22Rv1 (cell line): ENCODE measurements at regions not wholly inside any gene's neighbourhood (a gene's known extent, or its start where the extent isn't known, plus 50 kb on each side); places are given as distances from the start of the nearest gene placed in this dataset.

Experiments used
- H3K27ac ChIP-seq: fragments of 450-650 bp; 2 replicates; pipeline ENCODE4 v1.5.1; 2017
- CTCF ChIP-seq: fragments of 450-650 bp; IDR thresholded peaks from 2 replicates; pipeline ENCODE4 v1.5.1; 2017; ENCODE audit warnings: mild to moderate bottlenecking
- ZFX ChIP-seq: fragments of 450-650 bp; IDR thresholded peaks from 2 replicates; pipeline ENCODE4 v1.6.1; 2017; ENCODE audit warnings: antibody characterized with exemption, borderline replicate concordance

- no peak for TF ChIP-seq CTCF
- TF ChIP-seq ZFX: no peak
- H3K27ac ChIP-seq: no peak overlapping the region
These were observed 549.8 kb upstream of the NRXN1 start for GRCh38 chr2:51581636-51582267.

- H3K27ac ChIP-seq: no peak overlapping the region
These were observed 547.5 kb upstream of the NRXN1 start for GRCh38 chr2:51579412-51579811.

GRCh38 chr2:51575181-51575580, 543.2 kb upstream of the NRXN1 start:
- no peak overlapping the region for H3K27ac ChIP-seq
- TF ChIP-seq CTCF (no peak), ZFX (no peak)

More at GRCh38 chr2:51579412-51579811, 547.5 kb upstream of the NRXN1 start:
- TF ChIP-seq CTCF: no peak
- no peak for TF ChIP-seq ZFX

- no peak overlapping the region for H3K27ac ChIP-seq
- TF ChIP-seq CTCF (no peak), ZFX (no peak)
These were observed 527.1 kb upstream of the NRXN1 start for GRCh38 chr2:51559026-51559425.

GRCh38 chr2:51553476-51553875, 521.5 kb upstream of the NRXN1 start:
- no peak for TF ChIP-seq ZFX
- TF ChIP-seq CTCF: no peak
- no peak overlapping the region for H3K27ac ChIP-seq

- TF ChIP-seq ZFX (no peak), CTCF (no peak)
These were observed 503.8 kb upstream of the NRXN1 start for GRCh38 chr2:51535763-51536162.

GRCh38 chr2:51534166-51534565, 502.2 kb upstream of the NRXN1 start:
- H3K27ac ChIP-seq: no peak overlapping the region
- TF ChIP-seq ZFX: no peak
- TF ChIP-seq CTCF: no peak

More at GRCh38 chr2:51535763-51536162, 503.8 kb upstream of the NRXN1 start:
- H3K27ac ChIP-seq: no peak overlapping the region
